ENCODE measurements at regions not wholly inside any gene's neighbourhood (a gene's known extent, or its start where the extent isn't known, plus 50 kb on each side); places are given as distances from the start of the nearest gene placed in this dataset.

DNA sequence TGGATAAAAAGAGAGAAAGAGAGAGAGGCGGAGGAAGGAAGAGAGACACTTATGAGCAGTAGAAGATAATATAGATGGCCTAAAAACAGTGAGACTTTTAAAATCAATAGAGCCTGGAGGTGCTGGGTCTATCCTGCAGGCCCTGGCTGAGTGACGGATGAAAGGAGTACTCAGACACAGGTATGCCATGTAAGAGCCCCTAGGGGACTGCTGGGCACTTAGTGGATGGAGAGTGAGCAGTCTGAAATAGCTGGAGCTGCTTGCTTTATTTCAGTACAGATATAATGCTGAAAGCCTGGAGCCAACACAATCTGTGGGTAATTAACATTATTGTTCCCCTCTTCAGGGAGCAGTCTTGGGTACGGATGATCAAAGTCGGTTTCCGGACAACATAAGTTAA lies 578.6 kb downstream of the SPOCK3 start:
- FAIRE-seq (no peak), ATAC-seq (no peak), DNase-seq (ENCODE audit: low spot score) (no peak)
- no peaks in the 10 kb centered on the region for H3K79me2 ChIP-seq (ENCODE audit: insufficient read depth, low read length)
- intact Hi-C loops (cut with micrococcal nuclease; ENCODE audit: unreplicated experiment): no loop called here
- H2AFZ ChIP-seq (ENCODE audit: low read length): no peak overlapping the region
- no TSS peak for BruUV-seq (replicated peaks)
- H3K4me3 ChIP-seq (replicated peaks in 1 of 3; ENCODE audit: insufficient read depth in 1 of 3, low read depth in 2 of 3, low read length in 3 of 3): no peak overlapping the region
- no peak overlapping the region for H3K9ac ChIP-seq (ENCODE audit: insufficient read depth, low read depth, low read length)
- H3K4me2 ChIP-seq (ENCODE audit: low read depth, low read length): no peak overlapping the region
- 37% methylated on average over 5 of the region's 5 CpGs for WGBS (ENCODE audit: low lambda C conversion rate)
- H3K27me3 ChIP-seq (ENCODE audit: control insufficient read depth in 1 of 2, insufficient read depth in 2 of 2, low read length in 2 of 2): no peaks in the 10 kb centered on the region; a peak in 1 of 5 replicates
- H4K20me1 ChIP-seq (ENCODE audit: insufficient read depth, low read length): no peaks in the 10 kb centered on the region
- TF ChIP-seq GABPA (IDR thresholded peaks at IDR 0.05; ENCODE audit: low read depth, low read length): no peak
- TF ChIP-seq GABPA (CRISPR knock-in tag; IDR thresholded peaks at IDR 0.05; ENCODE audit: low read depth): no peak
- no peak for TF ChIP-seq YY1 (IDR thresholded peaks at IDR 0.05; ENCODE audit: insufficient read depth, insufficient replicate concordance, low read depth, low read length)
- no peak for TF ChIP-seq SIN3B (IDR thresholded peaks at IDR 0.05; ENCODE audit: low read length)
- ChIA-PET CTCF (ENCODE audit: low intra/inter-chr PET ratio, low total read pairs) (no interaction called here), POLR2A (no interaction called here)
- no peak overlapping the region for H3K27ac ChIP-seq (ENCODE audit: extremely low read length, insufficient read depth, low read length)
- H3K4me1 ChIP-seq (ENCODE audit: insufficient read depth, low read length): no peaks in the 10 kb centered on the region
- in situ Hi-C loops (cut with HindIII; ENCODE audit: extremely low pct_ligation_motif_present, low pct_unique_long_range_greater_than_20kb): no loop called here
- no peaks in the 10 kb centered on the region for H3K9me3 ChIP-seq (ENCODE audit: low read length)
- no peaks in the 10 kb centered on the region for H3K36me3 ChIP-seq (replicated peaks in 1 of 2; ENCODE audit: control insufficient read depth in 1 of 2, insufficient read depth in 2 of 2, low read length in 2 of 2)

DNA sequence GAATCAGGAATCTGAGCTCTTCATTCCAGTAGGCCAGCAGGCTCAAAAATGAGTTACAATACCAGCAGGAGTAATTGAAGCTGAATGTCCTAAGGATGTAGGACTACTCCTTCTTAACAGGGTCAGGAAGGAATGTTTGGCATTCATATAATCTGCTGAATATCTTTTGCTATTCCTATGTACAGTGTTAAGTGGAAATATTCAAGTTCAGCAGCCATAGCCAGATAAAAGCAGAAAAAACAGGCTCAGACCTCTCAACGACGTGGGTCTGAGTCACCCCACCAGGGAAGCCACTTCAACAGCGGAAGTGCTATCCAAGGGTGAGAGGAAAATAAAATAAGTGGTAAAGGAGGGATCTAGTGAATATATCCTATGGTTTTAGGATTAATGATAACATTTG lies 577.0 kb downstream of the SPOCK3 start:
- H3K4me2 ChIP-seq (ENCODE audit: low read depth, low read length): no peak overlapping the region
- no peaks in the 10 kb centered on the region for H3K9me3 ChIP-seq (ENCODE audit: low read length)
- in situ Hi-C loops (cut with HindIII; ENCODE audit: extremely low pct_ligation_motif_present, low pct_unique_long_range_greater_than_20kb) (no loop called here), intact Hi-C loops (cut with micrococcal nuclease; ENCODE audit: unreplicated experiment) (no loop called here)
- 0% methylated on average over 3 of the region's 3 CpGs for WGBS (ENCODE audit: low lambda C conversion rate)
- TF ChIP-seq, protein P1, sequence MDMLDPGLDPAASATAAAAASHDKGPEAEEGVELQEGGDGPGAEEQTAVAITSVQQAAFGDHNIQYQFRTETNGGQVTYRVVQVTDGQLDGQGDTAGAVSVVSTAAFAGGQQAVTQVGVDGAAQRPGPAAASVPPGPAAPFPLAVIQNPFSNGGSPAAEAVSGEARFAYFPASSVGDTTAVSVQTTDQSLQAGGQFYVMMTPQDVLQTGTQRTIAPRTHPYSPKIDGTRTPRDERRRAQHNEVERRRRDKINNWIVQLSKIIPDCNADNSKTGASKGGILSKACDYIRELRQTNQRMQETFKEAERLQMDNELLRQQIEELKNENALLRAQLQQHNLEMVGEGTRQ (IDR thresholded peaks at IDR 0.05; ENCODE audit: low read depth, low read length): no peak
- TF ChIP-seq, protein P1 (CRISPR knock-in tag; IDR thresholded peaks at IDR 0.05; ENCODE audit: borderline replicate concordance): no peak
- H3K4me3 ChIP-seq (replicated peaks in 1 of 3; ENCODE audit: insufficient read depth in 1 of 3, low read depth in 2 of 3, low read length in 3 of 3): no peak overlapping the region
- no peaks in the 10 kb centered on the region for H3K36me3 ChIP-seq (replicated peaks in 1 of 2; ENCODE audit: control insufficient read depth in 1 of 2, insufficient read depth in 2 of 2, low read length in 2 of 2)
- H3K9ac ChIP-seq (ENCODE audit: insufficient read depth, low read depth, low read length): no peak overlapping the region
- DNase-seq (ENCODE audit: low spot score) (no peak), FAIRE-seq (no peak), ATAC-seq (no peak)
- H4K20me1 ChIP-seq (ENCODE audit: insufficient read depth, low read length): no peaks in the 10 kb centered on the region
- CTCF ChIA-PET (ENCODE audit: low intra/inter-chr PET ratio, low total read pairs): no interaction called here
- H2AFZ ChIP-seq (ENCODE audit: low read length): no peak overlapping the region
- no peaks in the 10 kb centered on the region for H3K79me2 ChIP-seq (ENCODE audit: insufficient read depth, low read length)
- no TSS peak for BruUV-seq (replicated peaks)
- no peaks in the 10 kb centered on the region; a peak in 1 of 5 replicates for H3K27me3 ChIP-seq (ENCODE audit: control insufficient read depth in 1 of 2, insufficient read depth in 2 of 2, low read length in 2 of 2)
- H3K27ac ChIP-seq (ENCODE audit: extremely low read length, insufficient read depth, low read length): no peak overlapping the region
- POLR2A ChIA-PET: no interaction called here
- H3K4me1 ChIP-seq (ENCODE audit: insufficient read depth, low read length): no peaks in the 10 kb centered on the region
